DND-41 (cell line): ENCODE measurements at regions not wholly inside any gene's neighbourhood (a gene's known extent, or its start where the extent isn't known, plus 50 kb on each side); places are given as distances from the start of the nearest gene placed in this dataset.

ENCODE experiments used
- CTCF ChIP-seq: IDR thresholded peaks from 2 replicates; pipeline ENCODE4 v1.5.1; 2012; ENCODE audit warnings: borderline replicate concordance, low read length, moderate library complexity, mild to moderate bottlenecking; ENCODE audit not compliant: poor library complexity, severe bottlenecking; ENCODE audit errors: extremely low read depth
- EZH2 ChIP-seq: IDR thresholded peaks from 3 replicates; pipeline ENCODE4 v1.6.1; 2012; ENCODE audit warnings: borderline replicate concordance, low read depth, mild to moderate bottlenecking, moderate library complexity, low read length, inconsistent platforms; ENCODE audit not compliant: severe bottlenecking

- peak; percentile 98 for TF ChIP-seq CTCF
- TF ChIP-seq EZH2: no peak
Measured at GRCh38 chr7:106176414-106177299, 64.5 kb upstream of the SYPL1 start.
